HUES6 (cell line): ENCODE measurements at regions not wholly inside any gene's neighbourhood (a gene's known extent, or its start where the extent isn't known, plus 50 kb on each side); places are given as distances from the start of the nearest gene placed in this dataset.
"Not testable (repeated sequence)": the region's sequence is repeated elsewhere in the genome, so short reads cannot be mapped to it uniquely, and the experiment has no call there.

ENCODE experiments used
- H3K27ac ChIP-seq: 2 replicates; pipeline ENCODE4 v1.7.0; 2013; ENCODE audit warnings: low read depth, mild to moderate bottlenecking, low read length, inconsistent platforms
- H3K27me3 ChIP-seq: 2 replicates; pipeline ENCODE4 v1.6.1; 2013; ENCODE audit warnings: low read length; ENCODE audit not compliant: control insufficient read depth, insufficient read depth
- H3K36me3 ChIP-seq: 2 replicates; pipeline ENCODE4 v1.6.1; 2013; ENCODE audit warnings: low read length; ENCODE audit not compliant: control insufficient read depth, insufficient read depth
- H3K4me1 ChIP-seq: 2 replicates; pipeline ENCODE4 v1.6.1; 2013; ENCODE audit warnings: low read length; ENCODE audit not compliant: control insufficient read depth, insufficient read depth
- H3K4me3 ChIP-seq: 2 replicates; pipeline ENCODE4 v1.5.1; 2013; ENCODE audit warnings: low read depth, low read length
- H3K9ac ChIP-seq: one replicate; pipeline ENCODE4 v1.6.1; 2013; ENCODE audit warnings: mild to moderate bottlenecking, low read length
- H3K9me3 ChIP-seq: 2 replicates; pipeline ENCODE4 v1.6.1; 2013; ENCODE audit warnings: low read depth, low read length; ENCODE audit not compliant: control insufficient read depth, insufficient read depth

GRCh38 chr18:70578480-70578879 is 289.6 kb downstream of the SOCS6 start:
- Histone ChIP-seq H3K27me3 (no peaks in the 10 kb centered on the region), H3K4me3 (no peak overlapping the region), H3K27ac (no peak overlapping the region)

DNA sequence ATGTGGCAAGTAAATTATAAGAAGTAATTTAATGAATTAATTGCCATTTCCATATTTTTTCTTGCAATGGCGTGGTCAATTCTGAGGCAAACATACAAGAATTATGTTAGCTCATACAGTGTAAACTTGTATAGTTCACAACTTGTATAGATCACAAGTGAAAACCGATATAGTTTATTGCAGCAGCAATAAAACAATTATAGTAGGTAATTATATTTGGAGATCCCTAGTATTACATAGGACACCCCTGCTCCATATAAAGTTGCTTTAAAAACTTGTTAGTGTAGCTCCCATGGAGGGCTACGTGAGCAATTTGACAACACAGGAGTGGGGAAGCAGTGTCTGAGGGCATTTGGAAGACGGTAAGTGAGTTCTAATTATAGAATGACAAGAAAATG is 288.2 kb downstream of the SOCS6 start:
- H3K4me1 ChIP-seq, result no peaks in the 10 kb centered on the region
- H3K27ac ChIP-seq, result no peak overlapping the region
- H3K27me3 ChIP-seq, result no peaks in the 10 kb centered on the region
- no peaks in the 10 kb centered on the region for H3K36me3 ChIP-seq
- no peaks in the 10 kb centered on the region for H3K9me3 ChIP-seq
- H3K4me3 ChIP-seq, result no peak overlapping the region
- no peak overlapping the region for H3K9ac ChIP-seq

More at GRCh38 chr18:70578480-70578879, 289.6 kb downstream of the SOCS6 start:
- no peak overlapping the region for H3K9ac ChIP-seq
- no peaks in the 10 kb centered on the region for H3K4me1 ChIP-seq
- H3K36me3 ChIP-seq, result no peaks in the 10 kb centered on the region
- no peaks in the 10 kb centered on the region for H3K9me3 ChIP-seq

- no peaks in the 10 kb centered on the region for H3K27me3 ChIP-seq
- H3K36me3 ChIP-seq, result no peaks in the 10 kb centered on the region
- no peak overlapping the region for H3K27ac ChIP-seq
- H3K9ac ChIP-seq, result no peak overlapping the region
- H3K4me3 ChIP-seq, result no peak overlapping the region
- H3K4me1 ChIP-seq, result no peaks in the 10 kb centered on the region
- H3K9me3 ChIP-seq, result no peaks in the 10 kb centered on the region
These were observed 287.6 kb downstream of the SOCS6 start for GRCh38 chr18:70576276-70577022.

GRCh38 chr18:70574951-70575350 is 286.1 kb downstream of the SOCS6 start:
- H3K27me3 ChIP-seq, H3K27ac ChIP-seq, H3K9ac ChIP-seq, H3K9me3 ChIP-seq, H3K4me1 ChIP-seq, H3K4me3 ChIP-seq, H3K36me3 ChIP-seq: not testable (repeated sequence)

DNA sequence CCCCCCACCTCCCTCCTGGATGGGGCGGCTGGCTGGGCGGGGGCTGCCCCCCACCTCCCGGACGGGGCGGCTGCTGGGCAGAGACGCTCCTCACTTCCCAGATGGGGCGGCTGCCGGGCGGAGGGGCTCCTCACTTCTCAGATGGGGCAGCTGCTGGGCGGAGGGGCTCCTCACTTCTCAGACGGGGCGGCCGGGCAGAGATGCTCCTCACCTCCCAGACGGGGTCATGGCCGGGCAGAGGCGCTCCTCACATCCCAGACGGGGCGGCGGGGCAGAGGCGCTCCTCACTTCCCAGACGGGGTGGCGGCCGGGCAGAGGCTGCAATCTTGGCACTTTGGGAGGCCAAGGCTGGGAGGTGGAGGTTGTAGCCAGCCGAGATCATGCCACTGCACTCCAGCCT is 280.8 kb downstream of the SOCS6 start:
- not testable (repeated sequence) for H3K27me3 ChIP-seq, H3K36me3 ChIP-seq, H3K4me3 ChIP-seq, H3K27ac ChIP-seq, H3K4me1 ChIP-seq, H3K9me3 ChIP-seq, H3K9ac ChIP-seq

DNA sequence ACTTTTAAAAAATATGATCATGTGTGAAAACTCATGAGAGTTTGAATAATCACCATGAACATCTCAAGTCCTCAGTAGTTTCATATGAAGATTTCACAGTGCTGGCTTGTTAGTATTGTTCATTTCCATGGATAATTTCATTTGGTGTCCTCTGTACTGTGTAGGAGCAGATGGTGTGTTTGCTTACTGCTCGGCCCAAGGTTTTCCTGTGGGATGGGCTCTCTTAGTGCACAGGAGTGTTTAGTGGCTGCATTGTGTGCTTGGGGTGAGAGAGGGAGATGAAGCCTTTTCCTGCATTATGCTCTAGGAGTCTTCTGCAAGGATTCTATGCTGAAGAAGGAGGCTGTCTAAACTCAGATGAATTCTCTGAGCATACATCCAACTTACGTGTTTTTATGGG is 270.6 kb downstream of the SOCS6 start:
- Histone ChIP-seq H3K9ac (no peak overlapping the region), H3K4me1 (no peaks in the 10 kb centered on the region), H3K27me3 (no peaks in the 10 kb centered on the region), H3K9me3 (no peaks in the 10 kb centered on the region), H3K27ac (no peak overlapping the region), H3K4me3 (no peak overlapping the region), H3K36me3 (no peaks in the 10 kb centered on the region)

- Histone ChIP-seq H3K36me3 (no peaks in the 10 kb centered on the region), H3K4me1 (no peaks in the 10 kb centered on the region), H3K27me3 (no peaks in the 10 kb centered on the region), H3K9me3 (no peaks in the 10 kb centered on the region), H3K4me3 (no peak overlapping the region), H3K27ac (no peak overlapping the region), H3K9ac (no peak overlapping the region)
These were observed 269.5 kb downstream of the SOCS6 start for GRCh38 chr18:70558371-70558770.

- Histone ChIP-seq H3K4me1 (no peaks in the 10 kb centered on the region), H3K9me3 (no peaks in the 10 kb centered on the region), H3K27ac (no peak overlapping the region), H3K36me3 (no peaks in the 10 kb centered on the region), H3K27me3 (no peaks in the 10 kb centered on the region), H3K9ac (no peak overlapping the region), H3K4me3 (no peak overlapping the region)
These were observed 266.1 kb downstream of the SOCS6 start for GRCh38 chr18:70554854-70555445.

GRCh38 chr18:70553936-70554260 is 265.1 kb downstream of the SOCS6 start:
- Histone ChIP-seq H3K9ac (no peak overlapping the region), H3K4me3 (no peak overlapping the region), H3K27me3 (no peaks in the 10 kb centered on the region), H3K27ac (no peak overlapping the region), H3K9me3 (no peaks in the 10 kb centered on the region), H3K36me3 (no peaks in the 10 kb centered on the region), H3K4me1 (no peaks in the 10 kb centered on the region)

- Histone ChIP-seq H3K27ac (no peak overlapping the region), H3K36me3 (no peaks in the 10 kb centered on the region), H3K9ac (no peak overlapping the region), H3K9me3 (no peaks in the 10 kb centered on the region), H3K4me1 (no peaks in the 10 kb centered on the region), H3K4me3 (no peak overlapping the region), H3K27me3 (no peaks in the 10 kb centered on the region)
These were observed 264.5 kb downstream of the SOCS6 start for GRCh38 chr18:70553245-70553935.

DNA sequence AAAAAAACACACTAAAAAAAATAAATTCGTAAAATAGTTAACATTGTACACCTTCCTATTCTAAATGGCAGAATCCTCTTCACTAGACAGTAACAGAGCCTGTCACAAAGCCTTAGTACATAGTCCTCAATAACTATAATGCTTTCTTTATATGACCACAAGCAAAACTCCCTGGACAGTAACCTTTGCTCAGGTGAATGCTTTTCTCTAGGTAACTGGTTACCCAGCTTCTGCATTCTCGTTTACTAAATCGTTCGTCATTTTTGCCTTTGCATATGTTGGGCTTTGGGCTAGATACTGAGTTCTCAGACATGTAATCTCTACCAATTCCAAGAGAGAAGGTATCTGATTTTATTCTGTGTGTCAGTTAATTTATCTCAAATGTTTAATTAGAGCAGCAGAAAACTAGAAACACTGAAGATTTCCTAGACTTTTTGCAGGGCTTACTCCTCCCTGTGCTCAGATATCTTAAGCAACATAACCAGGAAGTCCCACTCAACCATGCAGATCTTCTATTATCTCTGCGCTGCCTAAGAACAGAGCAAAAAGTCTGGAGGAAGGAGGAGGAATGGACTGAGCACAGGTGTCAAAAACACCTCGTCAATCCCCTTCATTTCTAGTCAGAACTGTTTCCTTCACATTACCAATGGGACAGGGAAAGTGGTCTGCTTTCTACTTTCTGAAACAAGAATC is 247.7 kb downstream of the SOCS6 start:
- no peaks in the 10 kb centered on the region for H3K9me3 ChIP-seq
- H3K36me3 ChIP-seq, result no peaks in the 10 kb centered on the region
- H3K4me3 ChIP-seq, result no peak overlapping the region
- no peaks in the 10 kb centered on the region for H3K4me1 ChIP-seq
- H3K27ac ChIP-seq, result no peak overlapping the region
- H3K9ac ChIP-seq, result no peak overlapping the region
- H3K27me3 ChIP-seq, result no peaks in the 10 kb centered on the region
